Mesenchymal stem cell (in vitro differentiated cells and primary cell): ENCODE measurements at regions not wholly inside any gene's neighbourhood (a gene's known extent, or its start where the extent isn't known, plus 50 kb on each side); places are given as distances from the start of the nearest gene placed in this dataset.
"Not testable (repeated sequence)": the region's sequence is repeated elsewhere in the genome, so short reads cannot be mapped to it uniquely, and the experiment has no call there.

ENCODE experiments used
- DNase-seq: peaks from one replicate; pipeline ENCODE4 v3.0.0-alpha.2; 2013
- H2AFZ ChIP-seq: one replicate; pipeline ENCODE4 v1.6.1; 2013; ENCODE audit warnings: low read depth, mild to moderate bottlenecking, control low read depth, inconsistent platforms, low read length, moderate library complexity
- H2AK5ac ChIP-seq: 2 replicates; pipeline ENCODE4 v1.6.1; 2013; ENCODE audit warnings: low read length, moderate library complexity, mild to moderate bottlenecking, inconsistent platforms; ENCODE audit not compliant: severe bottlenecking
- H2BK120ac ChIP-seq: one replicate; pipeline ENCODE4 v1.6.1; 2013; ENCODE audit warnings: low read depth, mild to moderate bottlenecking, inconsistent platforms, low read length, moderate library complexity
- H2BK12ac ChIP-seq, 2 experiments: one replicate each; pipeline ENCODE4 v1.6.1; 2013; ENCODE audit warnings: inconsistent platforms in 2 of 2, low read length in 2 of 2, mild to moderate bottlenecking in 2 of 2, moderate library complexity in 2 of 2, control low read depth in 1 of 2
- H2BK15ac ChIP-seq: one replicate; pipeline ENCODE4 v1.6.1; 2013; ENCODE audit warnings: mild to moderate bottlenecking, low read depth, inconsistent platforms; ENCODE audit not compliant: poor library complexity, severe bottlenecking
- H2BK5ac ChIP-seq: 2 replicates; pipeline ENCODE4 v1.6.1; 2013; ENCODE audit warnings: low read depth, mild to moderate bottlenecking, low read length, control low read depth, inconsistent platforms; ENCODE audit not compliant: poor library complexity, severe bottlenecking
- H3K14ac ChIP-seq, 2 experiments: one replicate each; pipeline ENCODE4 v1.6.1; 2013; ENCODE audit warnings: inconsistent platforms in 2 of 2, low read length in 2 of 2, control low read depth in 1 of 2, mild to moderate bottlenecking in 1 of 2, moderate library complexity in 1 of 2
- H3K18ac ChIP-seq, 2 experiments: one replicate each; pipeline ENCODE4 v1.6.1; 2013; ENCODE audit warnings: inconsistent platforms in 2 of 2, low read length in 2 of 2, control low read depth in 1 of 2, low read depth in 1 of 2, mild to moderate bottlenecking in 1 of 2
- H3K23ac ChIP-seq, 2 experiments: one replicate each; pipeline ENCODE4 v1.6.1; 2013; ENCODE audit warnings: inconsistent platforms in 2 of 2, low read length in 2 of 2, mild to moderate bottlenecking in 2 of 2, moderate library complexity in 2 of 2, control low read depth in 1 of 2
- H3K27ac ChIP-seq: 2 replicates; pipeline ENCODE4 v1.5.1; 2013; ENCODE audit warnings: mild to moderate bottlenecking, moderate library complexity, low read length, control low read depth, inconsistent platforms; ENCODE audit not compliant: poor library complexity, severe bottlenecking
- H3K27me3 ChIP-seq, 2 experiments: 2 replicates each; pipeline versions ENCODE4 v1.6.1 to v1.7.0; 2013; ENCODE audit warnings: low read length in 2 of 2, mild to moderate bottlenecking in 2 of 2, moderate library complexity in 2 of 2, control low read depth in 1 of 2, inconsistent platforms in 1 of 2; ENCODE audit not compliant: control insufficient read depth in 1 of 2, insufficient read depth in 1 of 2
- H3K36me3 ChIP-seq, 2 experiments: 2 replicates each; pipeline versions ENCODE4 v1.6.1 to v1.7.0; 2013; ENCODE audit warnings: low read length in 2 of 2, control low read depth in 1 of 2, inconsistent platforms in 1 of 2, low read depth in 1 of 2, mild to moderate bottlenecking in 1 of 2; ENCODE audit not compliant: insufficient read depth in 2 of 2, control insufficient read depth in 1 of 2
- H3K4ac ChIP-seq, 2 experiments: one replicate each; pipeline ENCODE4 v1.6.1; 2013; ENCODE audit warnings: inconsistent platforms in 2 of 2, low read length in 2 of 2, mild to moderate bottlenecking in 2 of 2, moderate library complexity in 2 of 2, control low read depth in 1 of 2, low read depth in 1 of 2
- H3K4me1 ChIP-seq: 2 replicates; pipeline ENCODE4 v1.6.1; 2013; ENCODE audit warnings: low read depth, low read length, control low read depth; ENCODE audit not compliant: control insufficient read depth, insufficient read depth
- H3K4me2 ChIP-seq: 2 replicates; pipeline ENCODE4 v1.6.1; 2013; ENCODE audit warnings: low read length, mild to moderate bottlenecking, inconsistent platforms; ENCODE audit not compliant: poor library complexity, severe bottlenecking
- H3K4me3 ChIP-seq, 2 experiments: 2 replicates each; pipeline versions ENCODE4 v1.5.1 to v1.7.0; 2013; ENCODE audit warnings: low read length in 2 of 2, mild to moderate bottlenecking in 2 of 2, control low read depth in 1 of 2, low read depth in 1 of 2; ENCODE audit not compliant: insufficient read depth in 1 of 2
- H3K79me1 ChIP-seq: replicated peaks from 2 replicates; pipeline ENCODE4 v1.6.1; 2013; ENCODE audit warnings: mild to moderate bottlenecking, control low read depth, low read length, inconsistent platforms; ENCODE audit not compliant: poor library complexity, severe bottlenecking
- H3K9ac ChIP-seq: 2 replicates; pipeline ENCODE4 v1.7.0; 2013; ENCODE audit warnings: mild to moderate bottlenecking, low read length, moderate library complexity
- H3K9me3 ChIP-seq: 2 replicates; pipeline ENCODE4 v1.7.0; 2013; ENCODE audit warnings: mild to moderate bottlenecking, low read length; ENCODE audit not compliant: control insufficient read depth
- H4K8ac ChIP-seq: one replicate; pipeline ENCODE4 v1.6.1; 2013; ENCODE audit warnings: inconsistent platforms, mild to moderate bottlenecking, low read length, moderate library complexity
- H4K91ac ChIP-seq: one replicate; pipeline ENCODE4 v1.6.1; 2013; ENCODE audit warnings: mild to moderate bottlenecking, low read length, inconsistent platforms
- WGBS: methylation state at CpG from one replicate; pipeline ENCODE4 v1.1.7; 2013; ENCODE audit warnings: mixed read lengths; 5-methylcytosine and 5-hydroxymethylcytosine counted together

GRCh38 chr6:125377621-125378020 is 75.9 kb upstream of the HDDC2 start:
- H2BK120ac ChIP-seq = no peak overlapping the region
- H3K27ac ChIP-seq = peak overlapping the region; percentile 21
- peak overlapping the region; percentile 68 for H3K9ac ChIP-seq
- no peaks in the 10 kb centered on the region for H3K9me3 ChIP-seq
- H3K23ac ChIP-seq = no peak overlapping the region
- peak overlapping the region in 1 of 2 experiments; percentile 2 for H3K4me3 ChIP-seq
- H3K18ac ChIP-seq = no peak overlapping the region
- H4K91ac ChIP-seq = no peak overlapping the region
- H2BK12ac ChIP-seq = no peak overlapping the region
- H3K4me2 ChIP-seq = no peak overlapping the region
- no peak overlapping the region for H3K4ac ChIP-seq
- H2AFZ ChIP-seq = peak overlapping the region; percentile 82
- peak; percentile 95 for DNase-seq
- no peak overlapping the region for H3K14ac ChIP-seq
- H2BK5ac ChIP-seq = no peak overlapping the region
- no peaks in the 10 kb centered on the region for H3K4me1 ChIP-seq
- H3K27me3 ChIP-seq = no peaks in the 10 kb centered on the region
- no peak overlapping the region for H2BK15ac ChIP-seq
- 4% methylated on average over 4 of the region's 5 CpGs for WGBS
- no peaks in the 10 kb centered on the region for H3K36me3 ChIP-seq
- no peak overlapping the region for H2AK5ac ChIP-seq
- H4K8ac ChIP-seq = no peak overlapping the region
- no peaks in the 10 kb centered on the region for H3K79me1 ChIP-seq

GRCh38 chr6:125379174-125379573 is 77.4 kb upstream of the HDDC2 start:
- H2BK5ac ChIP-seq = no peak overlapping the region
- peak overlapping the region; percentile 80 for H2BK15ac ChIP-seq
- no peak overlapping the region for H3K4me2 ChIP-seq
- H3K9me3 ChIP-seq = no peaks in the 10 kb centered on the region
- H3K4me3 ChIP-seq = no peak overlapping the region
- H3K9ac ChIP-seq = no peak overlapping the region
- no peak overlapping the region for H4K91ac ChIP-seq
- H2AFZ ChIP-seq = no peak overlapping the region
- H3K14ac ChIP-seq = no peak overlapping the region
- no peak overlapping the region for H3K27ac ChIP-seq
- H2BK120ac ChIP-seq = peak overlapping the region; percentile 8
- no peak overlapping the region for H3K23ac ChIP-seq
- H3K18ac ChIP-seq = no peak overlapping the region
- 89% methylated on average over 3 of the region's 4 CpGs for WGBS
- no peak overlapping the region for H2AK5ac ChIP-seq
- no peak overlapping the region for H4K8ac ChIP-seq
- H2BK12ac ChIP-seq = no peak overlapping the region
- H3K27me3 ChIP-seq = no peaks in the 10 kb centered on the region
- no peak for DNase-seq
- H3K4me1 ChIP-seq = no peaks in the 10 kb centered on the region
- no peaks in the 10 kb centered on the region for H3K36me3 ChIP-seq
- H3K4ac ChIP-seq = no peak overlapping the region
- H3K79me1 ChIP-seq = no peaks in the 10 kb centered on the region

GRCh38 chr6:125380474-125380873 is 78.7 kb upstream of the HDDC2 start:
- Histone ChIP-seq H3K4me3 (no peak overlapping the region), H2AFZ (no peak overlapping the region), H3K23ac (no peak overlapping the region), H2AK5ac (no peak overlapping the region), H3K4me2 (no peak overlapping the region), H3K79me1 (no peaks in the 10 kb centered on the region), H3K27me3 (no peaks in the 10 kb centered on the region), H3K9me3 (no peaks in the 10 kb centered on the region), H2BK5ac (no peak overlapping the region), H3K14ac (no peak overlapping the region), H2BK12ac (no peak overlapping the region), H2BK120ac (no peak overlapping the region), H3K4me1 (no peaks in the 10 kb centered on the region), H4K91ac (no peak overlapping the region), H3K36me3 (no peaks in the 10 kb centered on the region), H4K8ac (no peak overlapping the region), H3K27ac (no peak overlapping the region), H3K9ac (no peak overlapping the region), H3K18ac (no peak overlapping the region), H3K4ac (no peak overlapping the region), H2BK15ac (no peak overlapping the region)
- 97% methylated on average over 2 of the region's 5 CpGs for WGBS
- DNase-seq = no peak

GRCh38 chr6:125386337-125386736 is 84.6 kb upstream of the HDDC2 start:
- H3K23ac ChIP-seq, H3K18ac ChIP-seq, H2AK5ac ChIP-seq, H3K36me3 ChIP-seq, H3K4ac ChIP-seq, H4K8ac ChIP-seq, H3K4me3 ChIP-seq, H4K91ac ChIP-seq, H3K9ac ChIP-seq, H3K4me1 ChIP-seq, H2BK15ac ChIP-seq, H2BK5ac ChIP-seq, DNase-seq, H3K9me3 ChIP-seq, H3K79me1 ChIP-seq, H2BK120ac ChIP-seq, H3K4me2 ChIP-seq, H3K27me3 ChIP-seq, H3K14ac ChIP-seq, H2BK12ac ChIP-seq, H3K27ac ChIP-seq, H2AFZ ChIP-seq: not testable (repeated sequence)
- no CpG with 5 or more reads among the region's 1 CpG for WGBS
